ENCODE measurements at regions not wholly inside any gene's neighbourhood (a gene's known extent, or its start where the extent isn't known, plus 50 kb on each side); places are given as distances from the start of the nearest gene placed in this dataset.
"Not testable (repeated sequence)": the region's sequence is repeated elsewhere in the genome, so short reads cannot be mapped to it uniquely, and the experiment has no call there.

- TF ChIP-seq CTCF (conservative IDR thresholded peaks at IDR 0.05; ENCODE audit: low read length); EZH2phosphoT487 (IDR thresholded peaks at IDR 0.05; ENCODE audit: borderline replicate concordance, low read depth, low read length): not testable (repeated sequence)
Observed at GRCh38 chr3:107470496-107470895, 52.3 kb upstream of the BBX start.

Measured in OCI-LY7 (cell line).